ENCODE measurements at regions not wholly inside any gene's neighbourhood (a gene's known extent, or its start where the extent isn't known, plus 50 kb on each side); places are given as distances from the start of the nearest gene placed in this dataset.

GRCh38 chr11:81022057-81022456 is 1581.2 kb upstream of the TENM4 start:
- no peak for DNase-seq (ENCODE audit: low read depth)

GRCh38 chr11:81010631-81011030 is 1569.8 kb upstream of the TENM4 start:
- no peak for DNase-seq (ENCODE audit: low read depth)

- DNase-seq (ENCODE audit: low read depth): no peak
These were observed 1566.2 kb upstream of the TENM4 start for GRCh38 chr11:81007046-81007445.

GRCh38 chr11:81005595-81005994 is 1564.8 kb upstream of the TENM4 start:
- no peak for DNase-seq (ENCODE audit: low read depth)

- no peak for DNase-seq (ENCODE audit: low read depth)
These were observed 1563.7 kb upstream of the TENM4 start for GRCh38 chr11:81004576-81004975.

- DNase-seq (ENCODE audit: low read depth): no peak
These were observed 1561.5 kb upstream of the TENM4 start for GRCh38 chr11:81002374-81002773.

- no peak for DNase-seq (ENCODE audit: low read depth)
These were observed 1559.9 kb upstream of the TENM4 start for GRCh38 chr11:81000735-81001134.

GRCh38 chr11:81000334-81000733 is 1559.5 kb upstream of the TENM4 start:
- no peak for DNase-seq (ENCODE audit: low read depth)

GRCh38 chr11:80995523-80995922 is 1554.7 kb upstream of the TENM4 start:
- no peak for DNase-seq (ENCODE audit: low read depth)

GRCh38 chr11:80993536-80993935 is 1552.7 kb upstream of the TENM4 start:
- DNase-seq (ENCODE audit: low read depth): no peak

GRCh38 chr11:80990885-80991284 is 1550.1 kb upstream of the TENM4 start:
- no peak for DNase-seq (ENCODE audit: low read depth)

GRCh38 chr11:80987171-80987570 is 1546.3 kb upstream of the TENM4 start:
- DNase-seq (ENCODE audit: low read depth): no peak

GRCh38 chr11:80986421-80987074 is 1545.7 kb upstream of the TENM4 start:
- no peak for DNase-seq (ENCODE audit: low read depth)

- no peak for DNase-seq (ENCODE audit: low read depth)
These were observed 1539.4 kb upstream of the TENM4 start for GRCh38 chr11:80980227-80980626.

GRCh38 chr11:80973786-80974185 is 1533.0 kb upstream of the TENM4 start:
- DNase-seq (ENCODE audit: low read depth): no peak

- DNase-seq (ENCODE audit: low read depth): no peak
These were observed 1529.2 kb upstream of the TENM4 start for GRCh38 chr11:80970037-80970436.

- no peak for DNase-seq (ENCODE audit: low read depth)
These were observed 1526.8 kb upstream of the TENM4 start for GRCh38 chr11:80967649-80968048.

- no peak for DNase-seq (ENCODE audit: low read depth)
These were observed 1519.7 kb upstream of the TENM4 start for GRCh38 chr11:80960381-80961029.

GRCh38 chr11:80959751-80960150 is 1518.9 kb upstream of the TENM4 start:
- no peak for DNase-seq (ENCODE audit: low read depth)

GRCh38 chr11:80958987-80959386 is 1518.2 kb upstream of the TENM4 start:
- DNase-seq (ENCODE audit: low read depth): no peak

GRCh38 chr11:80958361-80958760 is 1517.5 kb upstream of the TENM4 start:
- no peak for DNase-seq (ENCODE audit: low read depth)

- DNase-seq (ENCODE audit: low read depth): no peak
These were observed 1514.8 kb upstream of the TENM4 start for GRCh38 chr11:80955588-80955987.

- DNase-seq (ENCODE audit: low read depth): no peak
These were observed 1508.0 kb upstream of the TENM4 start for GRCh38 chr11:80948781-80949180.

GRCh38 chr11:80944758-80945157 is 1503.9 kb upstream of the TENM4 start:
- DNase-seq (ENCODE audit: low read depth): no peak
